HEK293 (cell line): ENCODE measurements at regions not wholly inside any gene's neighbourhood (a gene's known extent, or its start where the extent isn't known, plus 50 kb on each side); places are given as distances from the start of the nearest gene placed in this dataset.
"Not testable (repeated sequence)": the region's sequence is repeated elsewhere in the genome, so short reads cannot be mapped to it uniquely, and the experiment has no call there.

Source experiments
- GFI1B ChIP-seq: fragments of 450-650 bp; formaldehyde crosslinking; IDR thresholded peaks from 2 replicates; pipeline ENCODE4 v1.5.1; 2016; ENCODE audit warnings: missing biosample characterization, missing genetic modification characterization
- KLF9 ChIP-seq: fragments of 450-650 bp; formaldehyde crosslinking; IDR thresholded peaks from 2 replicates; pipeline ENCODE4 v1.5.1; 2016; ENCODE audit warnings: missing biosample characterization, missing genetic modification characterization, low read depth
- ZEB2 ChIP-seq: fragments of 450-650 bp; formaldehyde crosslinking; IDR thresholded peaks from 2 replicates; pipeline ENCODE4 v1.5.1; 2016; ENCODE audit warnings: missing biosample characterization, missing genetic modification characterization
- ZNF114 ChIP-seq: fragments of 450-650 bp; formaldehyde crosslinking; IDR thresholded peaks from 2 replicates; pipeline ENCODE4 v1.5.0; 2017; ENCODE audit warnings: missing biosample characterization, missing genetic modification characterization
- ZNF354C ChIP-seq: fragments of 450-650 bp; formaldehyde crosslinking; IDR thresholded peaks from 2 replicates; pipeline ENCODE4 v1.5.1; 2016; ENCODE audit warnings: missing biosample characterization, missing genetic modification characterization, low read depth, borderline replicate concordance
- ZNF426 ChIP-seq: fragments of 450-650 bp; formaldehyde crosslinking; IDR thresholded peaks from 2 replicates; pipeline ENCODE4 v1.5.1; 2017; ENCODE audit warnings: missing biosample characterization, missing genetic modification characterization, mild to moderate bottlenecking, inconsistent platforms, moderate library complexity
- ZNF768 ChIP-seq: fragments of 450-650 bp; formaldehyde crosslinking; IDR thresholded peaks from 2 replicates; pipeline ENCODE4 v1.5.1; 2018; ENCODE audit warnings: missing biosample characterization, mild to moderate bottlenecking, missing genetic modification characterization
- TF ChIP-seq, protein P1 (sequence below): fragments of 450-650 bp; formaldehyde crosslinking; IDR thresholded peaks from 2 replicates; pipeline ENCODE4 v1.5.1; 2016; ENCODE audit warnings: missing biosample characterization, missing genetic modification characterization
- TF ChIP-seq, protein P2 (sequence below): fragments of 450-650 bp; formaldehyde crosslinking; IDR thresholded peaks from 2 replicates; pipeline ENCODE4 v1.5.1; 2016; ENCODE audit warnings: missing biosample characterization, missing genetic modification characterization
- TF ChIP-seq, protein P3 (sequence below): fragments of 450-650 bp; formaldehyde crosslinking; IDR thresholded peaks from 2 replicates; pipeline ENCODE4 v1.5.1; 2016; ENCODE audit warnings: missing biosample characterization, missing genetic modification characterization
- TF ChIP-seq, protein P4 (sequence below): fragments of 450-650 bp; formaldehyde crosslinking; IDR thresholded peaks from 2 replicates; pipeline ENCODE4 v1.5.1; 2016; ENCODE audit warnings: missing biosample characterization, missing genetic modification characterization
- TF ChIP-seq, protein P5 (sequence below): fragments of 450-650 bp; formaldehyde crosslinking; IDR thresholded peaks from 2 replicates; pipeline ENCODE4 v1.5.0; 2017; ENCODE audit warnings: missing biosample characterization, missing genetic modification characterization, borderline replicate concordance
- TF ChIP-seq, protein P6 (sequence below): fragments of 450-650 bp; formaldehyde crosslinking; IDR thresholded peaks from 2 replicates; pipeline ENCODE4 v1.5.1; 2016; ENCODE audit warnings: missing biosample characterization, missing genetic modification characterization, low read depth

DNA sequence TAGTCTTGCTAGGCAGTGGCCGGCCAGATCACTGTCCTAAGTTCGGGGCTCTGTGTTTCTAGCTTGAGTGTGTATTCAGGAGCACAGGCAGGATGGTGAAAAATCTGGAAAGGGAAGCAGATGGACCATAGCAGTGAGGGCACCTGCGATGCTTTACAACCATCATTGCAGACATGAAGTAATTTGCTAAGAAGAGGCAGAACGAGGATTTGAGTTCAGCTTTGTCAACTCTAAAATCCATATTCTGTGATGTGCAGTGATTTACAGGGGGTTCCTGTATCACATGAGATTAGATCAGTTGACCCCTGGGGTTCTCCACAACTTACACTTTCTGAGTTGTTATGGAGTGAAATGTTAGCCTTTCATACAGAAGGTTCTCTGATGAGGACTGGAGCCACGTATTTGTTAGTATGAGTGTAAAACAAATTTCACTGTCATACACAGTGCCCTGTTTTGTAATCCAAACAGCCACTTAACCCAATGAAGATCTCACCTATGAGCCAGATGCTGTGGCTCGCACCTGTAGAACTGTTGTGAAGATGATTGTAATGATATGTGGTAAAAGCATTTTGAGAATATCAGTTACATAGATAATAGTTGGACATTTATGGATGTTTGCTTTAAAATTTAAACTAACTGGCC is 173.0 kb upstream of the VKORC1L1 start:
- TF ChIP-seq ZNF114 (tag by site-specific recombination); ZNF426 (tag by site-specific recombination); ZEB2 (tag by site-specific recombination); KLF9 (tag by site-specific recombination); ZNF354C (tag by site-specific recombination); ZNF768; GFI1B (tag by site-specific recombination): not testable (repeated sequence)
- TF ChIP-seq, protein P1, sequence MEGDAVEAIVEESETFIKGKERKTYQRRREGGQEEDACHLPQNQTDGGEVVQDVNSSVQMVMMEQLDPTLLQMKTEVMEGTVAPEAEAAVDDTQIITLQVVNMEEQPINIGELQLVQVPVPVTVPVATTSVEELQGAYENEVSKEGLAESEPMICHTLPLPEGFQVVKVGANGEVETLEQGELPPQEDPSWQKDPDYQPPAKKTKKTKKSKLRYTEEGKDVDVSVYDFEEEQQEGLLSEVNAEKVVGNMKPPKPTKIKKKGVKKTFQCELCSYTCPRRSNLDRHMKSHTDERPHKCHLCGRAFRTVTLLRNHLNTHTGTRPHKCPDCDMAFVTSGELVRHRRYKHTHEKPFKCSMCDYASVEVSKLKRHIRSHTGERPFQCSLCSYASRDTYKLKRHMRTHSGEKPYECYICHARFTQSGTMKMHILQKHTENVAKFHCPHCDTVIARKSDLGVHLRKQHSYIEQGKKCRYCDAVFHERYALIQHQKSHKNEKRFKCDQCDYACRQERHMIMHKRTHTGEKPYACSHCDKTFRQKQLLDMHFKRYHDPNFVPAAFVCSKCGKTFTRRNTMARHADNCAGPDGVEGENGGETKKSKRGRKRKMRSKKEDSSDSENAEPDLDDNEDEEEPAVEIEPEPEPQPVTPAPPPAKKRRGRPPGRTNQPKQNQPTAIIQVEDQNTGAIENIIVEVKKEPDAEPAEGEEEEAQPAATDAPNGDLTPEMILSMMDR (tag by site-specific recombination) = not testable (repeated sequence)
- TF ChIP-seq, protein P2, sequence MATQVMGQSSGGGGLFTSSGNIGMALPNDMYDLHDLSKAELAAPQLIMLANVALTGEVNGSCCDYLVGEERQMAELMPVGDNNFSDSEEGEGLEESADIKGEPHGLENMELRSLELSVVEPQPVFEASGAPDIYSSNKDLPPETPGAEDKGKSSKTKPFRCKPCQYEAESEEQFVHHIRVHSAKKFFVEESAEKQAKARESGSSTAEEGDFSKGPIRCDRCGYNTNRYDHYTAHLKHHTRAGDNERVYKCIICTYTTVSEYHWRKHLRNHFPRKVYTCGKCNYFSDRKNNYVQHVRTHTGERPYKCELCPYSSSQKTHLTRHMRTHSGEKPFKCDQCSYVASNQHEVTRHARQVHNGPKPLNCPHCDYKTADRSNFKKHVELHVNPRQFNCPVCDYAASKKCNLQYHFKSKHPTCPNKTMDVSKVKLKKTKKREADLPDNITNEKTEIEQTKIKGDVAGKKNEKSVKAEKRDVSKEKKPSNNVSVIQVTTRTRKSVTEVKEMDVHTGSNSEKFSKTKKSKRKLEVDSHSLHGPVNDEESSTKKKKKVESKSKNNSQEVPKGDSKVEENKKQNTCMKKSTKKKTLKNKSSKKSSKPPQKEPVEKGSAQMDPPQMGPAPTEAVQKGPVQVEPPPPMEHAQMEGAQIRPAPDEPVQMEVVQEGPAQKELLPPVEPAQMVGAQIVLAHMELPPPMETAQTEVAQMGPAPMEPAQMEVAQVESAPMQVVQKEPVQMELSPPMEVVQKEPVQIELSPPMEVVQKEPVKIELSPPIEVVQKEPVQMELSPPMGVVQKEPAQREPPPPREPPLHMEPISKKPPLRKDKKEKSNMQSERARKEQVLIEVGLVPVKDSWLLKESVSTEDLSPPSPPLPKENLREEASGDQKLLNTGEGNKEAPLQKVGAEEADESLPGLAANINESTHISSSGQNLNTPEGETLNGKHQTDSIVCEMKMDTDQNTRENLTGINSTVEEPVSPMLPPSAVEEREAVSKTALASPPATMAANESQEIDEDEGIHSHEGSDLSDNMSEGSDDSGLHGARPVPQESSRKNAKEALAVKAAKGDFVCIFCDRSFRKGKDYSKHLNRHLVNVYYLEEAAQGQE (tag by site-specific recombination) = not testable (repeated sequence)
- TF ChIP-seq, protein P3, sequence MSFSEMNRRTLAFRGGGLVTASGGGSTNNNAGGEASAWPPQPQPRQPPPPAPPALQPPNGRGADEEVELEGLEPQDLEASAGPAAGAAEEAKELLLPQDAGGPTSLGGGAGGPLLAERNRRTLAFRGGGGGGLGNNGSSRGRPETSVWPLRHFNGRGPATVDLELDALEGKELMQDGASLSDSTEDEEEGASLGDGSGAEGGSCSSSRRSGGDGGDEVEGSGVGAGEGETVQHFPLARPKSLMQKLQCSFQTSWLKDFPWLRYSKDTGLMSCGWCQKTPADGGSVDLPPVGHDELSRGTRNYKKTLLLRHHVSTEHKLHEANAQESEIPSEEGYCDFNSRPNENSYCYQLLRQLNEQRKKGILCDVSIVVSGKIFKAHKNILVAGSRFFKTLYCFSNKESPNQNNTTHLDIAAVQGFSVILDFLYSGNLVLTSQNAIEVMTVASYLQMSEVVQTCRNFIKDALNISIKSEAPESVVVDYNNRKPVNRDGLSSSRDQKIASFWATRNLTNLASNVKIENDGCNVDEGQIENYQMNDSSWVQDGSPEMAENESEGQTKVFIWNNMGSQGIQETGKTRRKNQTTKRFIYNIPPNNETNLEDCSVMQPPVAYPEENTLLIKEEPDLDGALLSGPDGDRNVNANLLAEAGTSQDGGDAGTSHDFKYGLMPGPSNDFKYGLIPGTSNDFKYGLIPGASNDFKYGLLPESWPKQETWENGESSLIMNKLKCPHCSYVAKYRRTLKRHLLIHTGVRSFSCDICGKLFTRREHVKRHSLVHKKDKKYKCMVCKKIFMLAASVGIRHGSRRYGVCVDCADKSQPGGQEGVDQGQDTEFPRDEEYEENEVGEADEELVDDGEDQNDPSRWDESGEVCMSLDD = not testable (repeated sequence)
- TF ChIP-seq, protein P4, sequence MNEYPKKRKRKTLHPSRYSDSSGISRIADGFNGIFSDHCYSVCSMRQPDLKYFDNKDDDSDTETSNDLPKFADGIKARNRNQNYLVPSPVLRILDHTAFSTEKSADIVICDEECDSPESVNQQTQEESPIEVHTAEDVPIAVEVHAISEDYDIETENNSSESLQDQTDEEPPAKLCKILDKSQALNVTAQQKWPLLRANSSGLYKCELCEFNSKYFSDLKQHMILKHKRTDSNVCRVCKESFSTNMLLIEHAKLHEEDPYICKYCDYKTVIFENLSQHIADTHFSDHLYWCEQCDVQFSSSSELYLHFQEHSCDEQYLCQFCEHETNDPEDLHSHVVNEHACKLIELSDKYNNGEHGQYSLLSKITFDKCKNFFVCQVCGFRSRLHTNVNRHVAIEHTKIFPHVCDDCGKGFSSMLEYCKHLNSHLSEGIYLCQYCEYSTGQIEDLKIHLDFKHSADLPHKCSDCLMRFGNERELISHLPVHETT (tag by site-specific recombination) = not testable (repeated sequence)
- TF ChIP-seq, protein P5, sequence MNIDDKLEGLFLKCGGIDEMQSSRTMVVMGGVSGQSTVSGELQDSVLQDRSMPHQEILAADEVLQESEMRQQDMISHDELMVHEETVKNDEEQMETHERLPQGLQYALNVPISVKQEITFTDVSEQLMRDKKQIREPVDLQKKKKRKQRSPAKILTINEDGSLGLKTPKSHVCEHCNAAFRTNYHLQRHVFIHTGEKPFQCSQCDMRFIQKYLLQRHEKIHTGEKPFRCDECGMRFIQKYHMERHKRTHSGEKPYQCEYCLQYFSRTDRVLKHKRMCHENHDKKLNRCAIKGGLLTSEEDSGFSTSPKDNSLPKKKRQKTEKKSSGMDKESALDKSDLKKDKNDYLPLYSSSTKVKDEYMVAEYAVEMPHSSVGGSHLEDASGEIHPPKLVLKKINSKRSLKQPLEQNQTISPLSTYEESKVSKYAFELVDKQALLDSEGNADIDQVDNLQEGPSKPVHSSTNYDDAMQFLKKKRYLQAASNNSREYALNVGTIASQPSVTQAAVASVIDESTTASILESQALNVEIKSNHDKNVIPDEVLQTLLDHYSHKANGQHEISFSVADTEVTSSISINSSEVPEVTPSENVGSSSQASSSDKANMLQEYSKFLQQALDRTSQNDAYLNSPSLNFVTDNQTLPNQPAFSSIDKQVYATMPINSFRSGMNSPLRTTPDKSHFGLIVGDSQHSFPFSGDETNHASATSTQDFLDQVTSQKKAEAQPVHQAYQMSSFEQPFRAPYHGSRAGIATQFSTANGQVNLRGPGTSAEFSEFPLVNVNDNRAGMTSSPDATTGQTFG = not testable (repeated sequence)
- TF ChIP-seq, protein P6, sequence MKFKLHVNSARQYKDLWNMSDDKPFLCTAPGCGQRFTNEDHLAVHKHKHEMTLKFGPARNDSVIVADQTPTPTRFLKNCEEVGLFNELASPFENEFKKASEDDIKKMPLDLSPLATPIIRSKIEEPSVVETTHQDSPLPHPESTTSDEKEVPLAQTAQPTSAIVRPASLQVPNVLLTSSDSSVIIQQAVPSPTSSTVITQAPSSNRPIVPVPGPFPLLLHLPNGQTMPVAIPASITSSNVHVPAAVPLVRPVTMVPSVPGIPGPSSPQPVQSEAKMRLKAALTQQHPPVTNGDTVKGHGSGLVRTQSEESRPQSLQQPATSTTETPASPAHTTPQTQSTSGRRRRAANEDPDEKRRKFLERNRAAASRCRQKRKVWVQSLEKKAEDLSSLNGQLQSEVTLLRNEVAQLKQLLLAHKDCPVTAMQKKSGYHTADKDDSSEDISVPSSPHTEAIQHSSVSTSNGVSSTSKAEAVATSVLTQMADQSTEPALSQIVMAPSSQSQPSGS (tag by site-specific recombination) = not testable (repeated sequence)
